ENCODE measurements at regions not wholly inside any gene's neighbourhood (a gene's known extent, or its start where the extent isn't known, plus 50 kb on each side); places are given as distances from the start of the nearest gene placed in this dataset.
"Not testable (repeated sequence)": the region's sequence is repeated elsewhere in the genome, so short reads cannot be mapped to it uniquely, and the experiment has no call there.

GRCh38 chr2:145012214-145012670 is 492.3 kb upstream of the ZEB2 start:
- FAIRE-seq = no peak

- FAIRE-seq = no peak
Observed at GRCh38 chr2:145010635-145011034, 490.7 kb upstream of the ZEB2 start.

- FAIRE-seq = no peak
Observed at GRCh38 chr2:145007960-145008263, 488.0 kb upstream of the ZEB2 start.

- no peak for FAIRE-seq
Observed at GRCh38 chr2:145007093-145007959, 487.4 kb upstream of the ZEB2 start.

- no peak for FAIRE-seq
Observed at GRCh38 chr2:145002624-145003023, 482.7 kb upstream of the ZEB2 start.

- no peak for FAIRE-seq
Observed at GRCh38 chr2:145000376-145000775, 480.5 kb upstream of the ZEB2 start.

GRCh38 chr2:144999936-145000335 is 480.0 kb upstream of the ZEB2 start:
- no peak for FAIRE-seq

GRCh38 chr2:144999071-144999875 is 479.4 kb upstream of the ZEB2 start:
- no peak for FAIRE-seq

- no peak for FAIRE-seq
Observed at GRCh38 chr2:144998435-144998834, 478.5 kb upstream of the ZEB2 start.

GRCh38 chr2:144996225-144996795 is 476.4 kb upstream of the ZEB2 start:
- no peak for FAIRE-seq

- no peak for FAIRE-seq
Observed at GRCh38 chr2:144995482-144995881, 475.6 kb upstream of the ZEB2 start.

GRCh38 chr2:144990661-144991060 is 470.7 kb upstream of the ZEB2 start:
- no peak for FAIRE-seq

GRCh38 chr2:144989579-144990270 is 469.8 kb upstream of the ZEB2 start:
- no peak for FAIRE-seq

GRCh38 chr2:144988591-144988990 is 468.7 kb upstream of the ZEB2 start:
- no peak for FAIRE-seq

GRCh38 chr2:144986691-144987090 is 466.8 kb upstream of the ZEB2 start:
- no peak for FAIRE-seq

GRCh38 chr2:144984038-144984437 is 464.1 kb upstream of the ZEB2 start:
- no peak for FAIRE-seq

GRCh38 chr2:144983107-144983506 is 463.2 kb upstream of the ZEB2 start:
- no peak for FAIRE-seq

- FAIRE-seq = no peak
Observed at GRCh38 chr2:144982481-144982880, 462.6 kb upstream of the ZEB2 start.

- FAIRE-seq = no peak
Observed at GRCh38 chr2:144975881-144976280, 456.0 kb upstream of the ZEB2 start.

GRCh38 chr2:144972676-144973075 is 452.8 kb upstream of the ZEB2 start:
- FAIRE-seq = no peak

- no peak for FAIRE-seq
Observed at GRCh38 chr2:144971786-144972335, 451.9 kb upstream of the ZEB2 start.

- not testable (repeated sequence) for FAIRE-seq
Observed at GRCh38 chr2:144970410-144970809, 450.5 kb upstream of the ZEB2 start.

- FAIRE-seq = not testable (repeated sequence)
Observed at GRCh38 chr2:144969564-144969963, 449.6 kb upstream of the ZEB2 start.

Measured in TTC549 (cell line).